SJSA1 (cell line): ENCODE measurements at regions not wholly inside any gene's neighbourhood (a gene's known extent, or its start where the extent isn't known, plus 50 kb on each side); places are given as distances from the start of the nearest gene placed in this dataset.
"Not testable (repeated sequence)": the region's sequence is repeated elsewhere in the genome, so short reads cannot be mapped to it uniquely, and the experiment has no call there.

Experiments
- DNase-seq, 2 experiments: peaks; one replicate each; pipeline ENCODE4 v3.0.0-alpha.2; 2015 to 2020; ENCODE audit warnings: low spot score in 2 of 2, low read depth in 1 of 2
- H3K27ac ChIP-seq: fragments of 250-450 bp; sonication (Bioruptor Pico); 2 replicates; pipeline ENCODE4 v1.5.1; 2020; ENCODE audit warnings: mild to moderate bottlenecking, moderate library complexity
- H3K27me3 ChIP-seq: fragments of 250-450 bp; sonication (Bioruptor Pico); replicated peaks from 2 replicates; pipeline ENCODE4 v1.5.1; 2020; ENCODE audit warnings: mild to moderate bottlenecking, moderate library complexity
- H3K36me3 ChIP-seq: fragments of 250-450 bp; sonication (Bioruptor Pico); 2 replicates; pipeline ENCODE4 v1.5.1; 2020; ENCODE audit warnings: mild to moderate bottlenecking
- H3K4me1 ChIP-seq: fragments of 250-450 bp; sonication (Bioruptor Pico); replicated peaks from 2 replicates; pipeline ENCODE4 v1.6.1; 2021; ENCODE audit warnings: mild to moderate bottlenecking
- H3K4me3 ChIP-seq: fragments of 250-450 bp; sonication (Bioruptor Pico); 2 replicates; pipeline ENCODE4 v1.5.1; 2020; ENCODE audit warnings: mild to moderate bottlenecking
- H3K9me3 ChIP-seq: fragments of 250-450 bp; sonication (Bioruptor Pico); replicated peaks from 2 replicates; pipeline ENCODE4 v1.5.1; 2020; ENCODE audit warnings: mild to moderate bottlenecking

DNA sequence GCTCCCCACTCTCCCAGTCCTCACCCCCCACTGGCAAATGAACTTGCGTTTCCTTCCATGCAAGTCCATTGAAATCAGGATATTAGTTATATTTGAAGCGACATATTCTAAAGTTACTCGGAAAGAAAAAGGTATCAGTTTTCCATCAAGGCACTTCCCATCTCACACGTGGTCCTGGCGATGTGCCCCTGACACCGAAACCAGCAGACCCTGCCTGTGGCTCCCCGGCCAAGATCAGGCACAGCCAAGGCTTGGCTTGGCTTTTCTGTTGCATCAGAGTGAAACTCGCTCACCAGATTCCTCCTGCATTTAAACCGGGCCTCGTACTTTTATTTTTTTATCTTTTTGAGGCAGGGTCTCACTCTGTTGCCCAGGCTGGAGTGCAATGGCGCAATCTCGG, 195.1 kb downstream of the NPIPB11 start:
- H3K4me3 ChIP-seq, H3K27ac ChIP-seq, H3K36me3 ChIP-seq, H3K9me3 ChIP-seq, H3K27me3 ChIP-seq, H3K4me1 ChIP-seq: not testable (repeated sequence)
- peak in 1 of 2 experiments; percentile 8 for DNase-seq

DNA sequence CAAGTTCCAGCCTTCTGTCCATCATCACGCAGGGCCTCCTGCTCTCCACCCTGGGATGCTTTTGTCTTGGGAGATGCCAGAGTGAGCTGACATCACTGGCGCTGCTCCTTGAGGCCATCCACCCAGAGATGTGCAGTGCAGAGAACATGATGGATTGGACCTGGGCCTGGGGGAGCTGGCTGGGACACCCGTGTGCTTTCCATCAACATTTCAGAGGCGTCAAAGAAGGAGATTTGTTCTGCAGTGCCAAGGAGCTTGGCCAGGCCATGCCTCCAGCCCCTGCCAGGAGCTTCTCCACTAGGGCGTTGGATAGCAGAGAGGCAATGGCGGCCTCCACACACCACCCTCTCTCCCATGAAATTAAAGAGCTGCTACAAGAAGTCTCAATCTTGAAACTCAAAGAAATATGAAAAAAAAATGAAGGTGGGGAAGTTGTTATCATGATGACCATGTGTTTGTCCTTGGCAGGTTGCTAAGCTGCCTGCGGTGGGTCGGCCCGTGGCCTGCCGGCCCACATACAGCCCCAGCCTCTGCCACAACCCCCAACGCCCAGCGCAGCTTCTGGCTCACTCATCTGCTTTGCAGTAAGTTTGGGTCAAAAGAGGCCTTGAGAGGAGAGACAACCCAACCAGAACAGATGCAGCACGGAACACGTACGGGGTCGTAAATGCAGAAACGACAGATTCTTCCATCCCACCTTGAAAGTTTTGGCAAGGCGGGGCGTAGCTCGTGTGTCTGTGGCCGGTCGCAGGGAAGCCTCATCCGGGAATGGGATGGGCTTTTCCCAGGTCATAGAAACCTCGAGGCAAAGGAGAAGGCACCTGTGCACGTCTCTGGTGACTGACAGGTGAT, 196.0 kb downstream of the NPIPB11 start:
- H3K36me3 ChIP-seq, H3K4me1 ChIP-seq, DNase-seq, H3K27me3 ChIP-seq, H3K4me3 ChIP-seq, H3K9me3 ChIP-seq, H3K27ac ChIP-seq: not testable (repeated sequence)

DNA sequence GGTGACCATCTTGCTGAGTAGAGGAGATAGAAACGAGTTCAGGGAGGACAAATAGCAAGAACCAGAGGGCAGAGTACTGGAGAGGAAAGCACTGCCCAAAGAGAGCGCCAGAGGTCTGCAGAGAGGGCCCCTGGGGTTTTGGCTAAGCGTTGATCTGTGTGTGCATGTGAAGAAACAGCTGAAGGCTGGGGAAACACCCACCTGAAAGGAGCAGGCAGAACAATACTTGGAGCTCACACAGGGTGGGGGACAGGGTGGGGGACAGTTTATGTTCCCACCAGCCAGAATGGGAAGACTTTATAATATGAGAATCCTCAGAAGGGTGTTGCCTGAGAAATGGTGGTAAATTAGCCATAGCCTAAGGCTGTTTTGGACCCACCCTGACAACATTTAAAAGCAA, 200.4 kb downstream of the NPIPB11 start:
- not testable (repeated sequence) for H3K9me3 ChIP-seq, H3K36me3 ChIP-seq, H3K4me1 ChIP-seq, H3K4me3 ChIP-seq, H3K27ac ChIP-seq, H3K27me3 ChIP-seq, DNase-seq

DNA sequence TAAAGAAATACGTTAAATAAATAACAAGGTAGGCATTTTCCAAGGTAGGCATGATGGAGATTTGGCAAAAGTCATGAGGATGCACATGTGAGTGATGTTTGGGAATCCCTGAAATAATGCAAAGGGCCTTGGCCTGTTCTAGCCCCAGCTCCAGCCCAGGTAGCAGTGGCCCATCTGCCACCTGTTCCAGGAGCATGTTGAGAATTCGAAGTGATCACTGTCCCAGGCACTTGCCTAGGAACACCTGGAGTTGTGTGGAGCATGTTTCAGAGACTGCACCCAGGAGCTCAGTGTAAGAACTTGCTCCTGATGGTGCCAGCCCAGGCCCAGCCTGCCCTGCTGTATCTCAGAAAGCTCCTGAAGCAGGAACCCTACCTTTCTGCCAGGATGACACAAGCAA, 201.4 kb downstream of the NPIPB11 start:
- peak in 1 of 2 experiments; percentile 14 for DNase-seq
- H3K4me1 ChIP-seq, H3K27me3 ChIP-seq, H3K9me3 ChIP-seq, H3K4me3 ChIP-seq, H3K27ac ChIP-seq, H3K36me3 ChIP-seq: not testable (repeated sequence)

DNA sequence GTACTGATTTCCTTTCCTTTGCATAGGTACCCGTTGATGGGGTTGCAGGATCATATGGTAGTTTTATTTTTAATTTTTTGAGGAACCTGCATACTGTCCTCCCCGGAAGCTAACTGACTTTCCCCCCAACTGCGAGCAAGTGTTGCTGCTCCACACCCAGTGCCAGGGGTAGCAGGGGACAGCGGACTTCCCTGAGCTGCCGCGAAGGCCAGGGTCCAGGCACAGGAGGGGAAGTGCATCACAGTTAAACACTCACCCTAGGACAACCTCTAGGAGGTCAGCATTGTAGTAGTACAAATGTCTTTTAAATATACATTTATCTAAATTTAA, 201.7 kb downstream of the NPIPB11 start:
- Histone ChIP-seq H3K36me3 (no peaks in the 10 kb centered on the region), H3K27me3 (no peaks in the 10 kb centered on the region), H3K4me1 (peaks cover under 1% of the 10 kb centered on the region), H3K9me3 (no peaks in the 10 kb centered on the region), H3K4me3 (no peak overlapping the region), H3K27ac (no peak overlapping the region)
- DNase-seq, result peak in 1 of 2 experiments; percentile 32

DNA sequence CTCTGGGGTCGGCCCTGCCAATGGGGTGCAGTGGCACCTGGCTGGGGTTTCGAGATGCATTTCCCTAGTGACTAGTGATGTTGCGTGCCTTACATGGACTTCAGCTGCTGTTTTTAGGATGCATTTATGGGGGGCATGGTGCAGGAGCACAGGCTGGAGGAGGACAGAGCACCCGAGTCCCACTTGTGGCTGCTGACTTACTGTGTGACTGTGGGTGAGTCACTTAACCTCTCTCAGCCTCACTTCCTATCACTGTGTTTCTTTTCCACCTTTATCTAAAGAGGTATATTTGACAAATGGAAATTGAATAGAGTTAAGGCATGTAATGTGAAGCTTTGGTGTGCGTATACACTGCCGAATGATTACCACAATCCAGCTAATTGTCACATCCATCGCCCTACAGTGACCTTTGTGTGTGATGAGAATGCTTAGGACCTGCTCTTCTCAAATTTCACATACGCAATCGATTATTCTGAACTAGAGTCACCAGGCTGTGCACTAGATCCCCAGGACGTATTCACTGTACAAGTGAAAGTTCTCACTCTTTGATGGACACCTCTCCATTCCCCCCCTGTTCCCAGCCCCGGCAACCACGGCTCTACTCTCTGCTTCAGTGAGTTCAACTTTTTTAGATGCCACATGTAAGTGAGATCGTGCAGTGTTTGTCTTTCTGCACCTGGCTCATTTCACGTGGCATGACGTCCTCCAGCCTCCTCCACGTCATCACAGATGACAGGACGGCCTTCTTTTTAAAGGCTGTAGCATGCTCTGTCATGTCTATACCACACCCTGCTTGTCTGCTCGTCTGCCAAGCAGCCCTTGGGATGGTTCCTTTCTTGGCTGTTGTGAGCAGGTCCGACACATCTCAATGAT, 202.3 kb downstream of the NPIPB11 start:
- not testable (repeated sequence) for H3K27ac ChIP-seq, H3K36me3 ChIP-seq, H3K9me3 ChIP-seq, H3K4me1 ChIP-seq, H3K4me3 ChIP-seq, H3K27me3 ChIP-seq
- DNase-seq, result peak in 1 of 2 experiments; percentile 18

DNA sequence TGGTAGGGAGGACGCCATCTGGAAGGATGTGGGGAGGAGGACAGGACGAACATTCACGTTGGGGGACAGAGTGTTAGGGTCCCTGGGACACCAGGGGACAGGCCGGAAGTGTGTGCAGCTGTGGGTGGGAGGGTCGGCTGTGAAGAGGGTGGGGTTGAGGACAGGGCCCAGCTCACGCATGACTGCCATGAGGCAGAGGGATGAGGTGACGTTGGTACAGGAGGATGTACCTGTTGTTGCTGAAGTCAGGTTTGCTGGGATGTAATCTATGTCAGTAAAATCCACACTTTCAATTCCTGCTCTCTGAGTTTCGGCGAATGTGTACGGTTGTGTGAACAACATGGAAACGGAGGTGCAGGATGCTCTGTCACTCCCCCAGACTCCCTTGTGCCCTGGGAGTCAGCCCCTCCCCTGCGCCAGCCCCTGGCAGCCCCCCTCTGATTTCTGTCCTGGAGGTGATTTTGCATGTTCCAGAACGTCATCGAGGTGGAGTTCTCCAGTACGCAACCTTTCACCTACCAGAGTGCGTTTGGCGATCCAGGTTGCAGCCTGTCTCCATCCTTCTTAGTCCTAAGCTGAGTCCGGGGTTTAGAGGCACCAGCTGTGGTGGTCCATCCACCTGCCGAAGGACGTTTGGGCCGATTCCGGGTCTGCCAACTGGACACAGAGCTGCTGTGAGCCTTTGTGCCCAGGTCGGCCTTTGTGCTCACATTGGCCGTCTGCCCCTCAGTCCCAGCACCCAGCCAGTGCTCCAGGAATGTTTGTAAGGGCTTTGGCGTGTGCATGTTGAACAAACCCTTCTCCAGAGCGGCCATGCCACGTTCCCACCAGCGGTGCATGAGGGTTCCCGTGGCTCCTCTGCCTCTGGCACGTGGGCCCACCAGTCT, 203.2 kb downstream of the NPIPB11 start:
- not testable (repeated sequence) for H3K4me1 ChIP-seq, H3K9me3 ChIP-seq, H3K36me3 ChIP-seq, H3K27ac ChIP-seq, H3K27me3 ChIP-seq, H3K4me3 ChIP-seq
- peak in 1 of 2 experiments; percentile 35 for DNase-seq

DNA sequence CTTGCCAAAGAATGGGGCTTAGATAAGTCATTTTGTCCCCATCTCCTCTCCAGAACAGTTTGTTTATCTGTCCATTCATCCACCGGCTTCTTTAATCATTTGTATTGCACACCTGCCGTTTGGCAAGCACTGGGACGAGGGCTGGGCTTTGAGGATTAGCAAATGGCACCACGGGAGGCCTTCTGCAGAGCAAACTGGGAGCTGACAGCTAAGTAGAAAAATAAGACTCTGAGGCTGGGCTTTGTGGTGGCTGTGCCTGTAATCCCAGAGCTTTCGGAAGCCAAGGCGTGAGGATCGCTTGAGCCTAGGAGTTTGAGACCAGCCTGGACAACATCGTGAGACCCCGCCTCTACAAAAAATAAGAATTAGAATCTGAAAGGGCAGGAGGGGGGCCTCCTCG, 203.9 kb downstream of the NPIPB11 start:
- H3K36me3 ChIP-seq, H3K27ac ChIP-seq, H3K4me3 ChIP-seq, H3K9me3 ChIP-seq, H3K27me3 ChIP-seq, H3K4me1 ChIP-seq: not testable (repeated sequence)
- peak in 1 of 2 experiments; percentile 25 for DNase-seq

DNA sequence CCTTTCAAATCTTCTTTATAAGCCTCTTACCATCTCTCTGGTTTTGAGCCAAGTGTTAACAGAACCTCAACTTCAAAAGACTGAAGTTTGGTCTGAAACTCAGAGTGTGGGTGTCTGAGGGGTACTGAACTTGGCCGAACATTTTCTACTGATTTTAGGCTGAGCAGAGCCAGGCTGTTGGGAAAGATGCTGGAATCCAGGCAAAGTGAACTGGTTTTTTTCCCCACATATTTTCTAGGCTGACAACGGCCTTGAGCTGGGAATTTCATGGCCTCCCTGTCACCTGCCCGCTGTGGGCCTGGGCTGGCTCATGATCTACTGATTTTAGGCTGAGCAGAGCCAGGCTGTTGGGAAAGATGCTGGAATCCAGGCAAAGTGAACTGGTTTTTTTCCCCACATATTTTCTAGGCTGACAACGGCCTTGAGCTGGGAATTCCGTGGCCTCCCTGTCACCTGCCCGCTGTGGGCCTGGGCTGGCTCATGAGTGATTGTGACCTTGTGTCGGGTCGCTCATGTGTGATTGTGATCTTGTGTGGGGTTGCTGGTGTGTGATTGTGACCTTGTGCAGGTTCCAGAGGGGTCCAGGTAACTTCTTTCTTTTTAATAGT, 204.4 kb downstream of the NPIPB11 start:
- not testable (repeated sequence) for H3K4me3 ChIP-seq, H3K9me3 ChIP-seq, H3K27ac ChIP-seq, H3K36me3 ChIP-seq, H3K4me1 ChIP-seq, H3K27me3 ChIP-seq
- DNase-seq, result peak in 1 of 2 experiments; percentile 22

DNA sequence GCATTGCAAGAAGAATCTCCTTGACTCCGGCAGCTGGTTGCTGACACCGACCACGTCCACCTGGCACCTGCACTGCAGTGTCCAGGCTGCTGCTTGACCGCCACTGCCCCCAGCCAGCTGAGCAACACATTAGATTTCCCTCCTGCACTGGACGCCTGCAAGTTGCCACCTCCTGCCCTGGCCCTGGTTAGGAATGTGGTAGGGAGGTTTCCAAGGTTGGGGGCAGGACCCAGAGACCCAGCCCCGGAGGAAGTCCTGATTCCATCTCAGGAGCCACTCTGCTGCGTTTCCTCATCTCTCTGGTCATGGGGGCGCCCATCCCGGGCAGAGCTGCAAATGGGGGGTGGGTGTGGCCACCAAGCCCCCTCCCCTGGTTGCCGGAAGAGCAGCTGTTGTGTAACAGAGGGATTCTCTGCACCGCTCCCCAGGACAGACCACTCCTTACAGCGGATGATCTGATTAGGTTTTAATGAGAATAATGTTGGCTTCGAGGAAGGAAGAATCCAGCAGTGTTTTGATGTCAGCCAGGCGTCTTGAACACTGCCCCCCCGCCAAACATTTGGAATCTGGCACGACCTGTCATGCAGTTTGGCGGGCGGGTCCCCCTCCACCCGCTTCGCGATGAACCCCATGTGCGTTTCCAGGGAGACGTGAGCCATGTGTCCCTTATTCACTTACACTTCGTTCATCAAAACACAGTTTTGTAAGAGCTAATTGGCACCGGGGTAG, 205.1 kb downstream of the NPIPB11 start:
- not testable (repeated sequence) for H3K4me1 ChIP-seq, H3K27me3 ChIP-seq, H3K36me3 ChIP-seq, H3K4me3 ChIP-seq, H3K9me3 ChIP-seq, H3K27ac ChIP-seq
- DNase-seq, result peak in 1 of 2 experiments; percentile 28

DNA sequence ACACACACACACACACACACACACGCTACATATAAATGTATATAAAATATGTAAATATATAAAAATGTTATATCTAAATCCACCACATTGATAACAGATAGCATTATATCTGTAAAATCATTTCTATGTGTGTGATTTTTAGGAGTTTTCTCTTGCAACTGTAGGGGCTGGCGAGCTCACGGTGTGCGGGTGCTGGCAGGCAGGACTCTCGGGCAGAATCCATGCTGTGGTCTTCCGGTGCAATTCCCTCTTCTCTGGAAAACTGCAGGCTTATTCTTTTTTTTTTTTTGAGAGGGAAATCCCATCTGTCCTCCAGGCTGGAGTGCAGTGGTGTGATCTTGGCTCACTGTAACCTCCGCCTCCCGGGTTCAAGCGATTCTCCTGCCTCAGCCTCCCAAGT, 205.8 kb downstream of the NPIPB11 start:
- H3K27ac ChIP-seq, H3K9me3 ChIP-seq, H3K27me3 ChIP-seq, H3K36me3 ChIP-seq, H3K4me1 ChIP-seq, H3K4me3 ChIP-seq: not testable (repeated sequence)
- DNase-seq, result peak in 1 of 2 experiments; percentile 31

DNA sequence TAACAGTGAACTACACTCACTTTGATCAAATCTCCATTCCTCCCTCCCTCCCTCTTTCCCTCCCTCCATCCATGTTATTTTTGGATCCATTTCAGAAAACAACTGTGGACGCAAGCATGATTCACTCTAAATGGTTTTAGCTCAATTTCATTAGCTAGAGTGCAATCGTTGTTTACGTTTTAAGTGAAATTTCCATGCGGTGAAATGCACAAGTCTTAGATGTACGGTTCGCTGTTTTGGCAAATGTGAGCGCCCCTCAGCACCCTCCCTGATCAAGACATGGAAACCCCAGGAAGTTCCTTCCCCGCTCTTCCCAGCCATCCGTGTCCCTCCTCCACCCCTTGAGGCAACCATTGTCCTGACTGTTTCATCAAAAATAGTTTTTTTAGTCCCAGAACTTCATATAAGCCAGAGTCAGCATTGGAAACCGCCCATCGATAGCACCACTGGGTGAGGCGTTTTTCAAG, 206.3 kb downstream of the NPIPB11 start:
- H3K9me3 ChIP-seq, H3K4me3 ChIP-seq, H3K27me3 ChIP-seq, H3K36me3 ChIP-seq, H3K4me1 ChIP-seq: not testable (repeated sequence)
- DNase-seq, result peak; percentile 69 to 77
- peak overlapping the region; percentile 60; the same call in 1 of the 2 replicates for H3K27ac ChIP-seq

DNA sequence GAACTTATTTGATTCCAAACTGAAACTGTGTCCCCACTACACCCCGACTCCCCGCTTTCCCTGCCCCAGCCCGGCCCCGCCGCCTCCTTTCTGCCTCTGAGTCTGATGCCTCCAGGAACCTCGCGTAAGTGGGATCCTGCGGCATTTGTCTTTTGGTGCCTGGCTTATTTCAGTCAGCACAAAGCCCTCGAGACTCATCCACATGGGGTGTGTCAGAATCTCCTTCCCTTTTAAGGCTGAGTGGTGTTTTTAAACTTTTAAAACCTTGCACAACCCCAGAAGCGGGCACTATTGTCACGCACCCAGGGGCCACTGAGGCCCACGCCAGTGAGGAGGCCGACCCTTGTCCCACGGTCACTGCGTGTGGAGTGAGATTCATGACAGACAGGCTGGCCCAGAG, 206.9 kb downstream of the NPIPB11 start:
- not testable (repeated sequence) for H3K4me3 ChIP-seq, H3K4me1 ChIP-seq, H3K9me3 ChIP-seq, H3K36me3 ChIP-seq, H3K27me3 ChIP-seq
- DNase-seq, result peak; percentile 28 to 37
- H3K27ac ChIP-seq, result peak overlapping the region; percentile 31; the same call in 1 of the 2 replicates
